KMS-11 (cell line): ENCODE measurements at regions not wholly inside any gene's neighbourhood (a gene's known extent, or its start where the extent isn't known, plus 50 kb on each side); places are given as distances from the start of the nearest gene placed in this dataset.

Source experiments
- H2AFZ ChIP-seq: fragments of 200-600 bp; sonication (generic); 2 replicates; pipeline ENCODE4 v1.6.1; 2016; ENCODE audit warnings: antibody characterized with exemption, mixed run types, low read depth
- H3K27ac ChIP-seq: fragments of 200-600 bp; sonication (generic); 2 replicates; pipeline ENCODE4 v1.6.1; 2016; ENCODE audit warnings: mild to moderate bottlenecking, mixed run types
- H3K27me3 ChIP-seq: fragments of 200-600 bp; sonication (generic); 2 replicates; pipeline ENCODE4 v1.6.1; 2017; ENCODE audit warnings: mild to moderate bottlenecking, low read depth, mixed run types, moderate library complexity; ENCODE audit not compliant: insufficient read depth
- H3K36me3 ChIP-seq: fragments of 200-600 bp; sonication (generic); 2 replicates; pipeline ENCODE4 v1.6.1; 2017; ENCODE audit warnings: mild to moderate bottlenecking, mixed run types; ENCODE audit not compliant: insufficient read depth
- H3K4me1 ChIP-seq: fragments of 200-600 bp; sonication (generic); 2 replicates; pipeline ENCODE4 v1.6.1; 2016; ENCODE audit warnings: mild to moderate bottlenecking, low read depth, mixed run types; ENCODE audit not compliant: poor library complexity, severe bottlenecking
- H3K4me2 ChIP-seq: fragments of 200-600 bp; sonication (generic); 2 replicates; pipeline ENCODE4 v1.7.0; 2016; ENCODE audit warnings: mild to moderate bottlenecking, mixed run types
- H3K4me3 ChIP-seq: fragments of 200-600 bp; sonication (generic); IDR thresholded peaks from 2 replicates; pipeline ENCODE4 v1.6.1; 2017; ENCODE audit warnings: low read depth, low read length, mixed read lengths; ENCODE audit not compliant: insufficient read depth
- H3K79me2 ChIP-seq: fragments of 200-600 bp; sonication (generic); 2 replicates; pipeline ENCODE4 v1.6.1; 2016; ENCODE audit warnings: low read depth, mixed run types; ENCODE audit not compliant: insufficient read depth
- H3K9ac ChIP-seq: fragments of 200-600 bp; sonication (generic); 2 replicates; pipeline ENCODE4 v1.6.1; 2016; ENCODE audit warnings: mild to moderate bottlenecking, mixed run types
- H4K20me1 ChIP-seq: fragments of 200-600 bp; sonication (generic); 2 replicates; pipeline ENCODE4 v1.6.1; 2016; ENCODE audit warnings: mild to moderate bottlenecking, mixed run types; ENCODE audit not compliant: insufficient read depth
- TF ChIP-seq, protein P1 (sequence below): fragments of 200-600 bp; sonication (generic); conservative IDR thresholded peaks from 2 replicates; pipeline ENCODE4 v1.6.1; 2017; ENCODE audit warnings: low read depth, mild to moderate bottlenecking, antibody characterized with exemption, low read length, moderate library complexity, mixed read lengths

DNA sequence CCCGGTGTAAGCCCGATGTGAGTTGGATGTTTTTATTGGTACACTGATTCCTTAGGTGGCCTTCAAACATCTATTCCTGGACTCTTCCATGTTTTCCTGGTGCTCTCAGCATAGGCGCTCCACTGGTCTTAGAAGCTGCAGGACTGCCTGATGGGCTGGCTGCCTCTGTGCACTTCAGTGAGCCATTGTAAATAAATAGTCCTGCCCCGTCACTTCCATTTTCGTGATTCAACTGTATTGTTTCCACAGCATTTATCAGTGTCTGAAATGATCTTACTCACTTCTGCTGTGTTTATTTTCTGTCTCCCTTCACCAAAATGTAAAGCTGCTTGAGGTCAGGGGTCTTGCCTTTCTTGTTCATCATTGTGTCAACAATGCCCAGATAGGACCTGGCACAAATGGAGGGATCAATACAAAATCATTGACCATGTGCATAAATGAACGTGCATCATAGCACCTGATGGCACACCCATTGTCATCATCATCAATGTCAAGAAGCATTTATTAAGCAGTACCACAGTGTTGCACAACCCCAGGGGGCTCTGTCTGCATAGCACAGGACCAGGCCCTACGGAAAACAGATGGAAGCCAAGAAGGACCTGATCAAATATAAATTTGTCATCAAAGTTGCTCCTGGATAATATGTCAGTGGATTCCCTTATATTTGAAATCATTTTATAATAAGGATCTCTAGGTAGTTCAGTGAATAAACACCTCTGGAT is 66.6 kb upstream of the CPHXL start:
- H3K79me2 ChIP-seq: no peaks in the 10 kb centered on the region
- H3K27ac ChIP-seq: no peak overlapping the region
- H3K4me2 ChIP-seq: no peak overlapping the region
- no peak overlapping the region for H2AFZ ChIP-seq
- H4K20me1 ChIP-seq: no peaks in the 10 kb centered on the region
- no peaks in the 10 kb centered on the region for H3K36me3 ChIP-seq
- H3K4me1 ChIP-seq: no peaks in the 10 kb centered on the region
- TF ChIP-seq, protein P1, sequence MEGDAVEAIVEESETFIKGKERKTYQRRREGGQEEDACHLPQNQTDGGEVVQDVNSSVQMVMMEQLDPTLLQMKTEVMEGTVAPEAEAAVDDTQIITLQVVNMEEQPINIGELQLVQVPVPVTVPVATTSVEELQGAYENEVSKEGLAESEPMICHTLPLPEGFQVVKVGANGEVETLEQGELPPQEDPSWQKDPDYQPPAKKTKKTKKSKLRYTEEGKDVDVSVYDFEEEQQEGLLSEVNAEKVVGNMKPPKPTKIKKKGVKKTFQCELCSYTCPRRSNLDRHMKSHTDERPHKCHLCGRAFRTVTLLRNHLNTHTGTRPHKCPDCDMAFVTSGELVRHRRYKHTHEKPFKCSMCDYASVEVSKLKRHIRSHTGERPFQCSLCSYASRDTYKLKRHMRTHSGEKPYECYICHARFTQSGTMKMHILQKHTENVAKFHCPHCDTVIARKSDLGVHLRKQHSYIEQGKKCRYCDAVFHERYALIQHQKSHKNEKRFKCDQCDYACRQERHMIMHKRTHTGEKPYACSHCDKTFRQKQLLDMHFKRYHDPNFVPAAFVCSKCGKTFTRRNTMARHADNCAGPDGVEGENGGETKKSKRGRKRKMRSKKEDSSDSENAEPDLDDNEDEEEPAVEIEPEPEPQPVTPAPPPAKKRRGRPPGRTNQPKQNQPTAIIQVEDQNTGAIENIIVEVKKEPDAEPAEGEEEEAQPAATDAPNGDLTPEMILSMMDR: no peak
- no peak overlapping the region for H3K4me3 ChIP-seq
- H3K9ac ChIP-seq: no peak overlapping the region
- H3K27me3 ChIP-seq: no peaks in the 10 kb centered on the region

GRCh38 chr16:75793641-75794040 is 67.4 kb upstream of the CPHXL start:
- TF ChIP-seq, protein P1: no peak
- Histone ChIP-seq H3K4me1 (no peaks in the 10 kb centered on the region), H3K79me2 (no peaks in the 10 kb centered on the region), H3K36me3 (no peaks in the 10 kb centered on the region), H4K20me1 (no peaks in the 10 kb centered on the region), H3K27ac (no peak overlapping the region), H3K4me2 (no peak overlapping the region), H3K9ac (no peak overlapping the region), H2AFZ (no peak overlapping the region), H3K27me3 (no peaks in the 10 kb centered on the region), H3K4me3 (no peak overlapping the region)

- H3K79me2 ChIP-seq: no peaks in the 10 kb centered on the region
- H2AFZ ChIP-seq: no peak overlapping the region
- TF ChIP-seq, protein P1: no peak
- H3K4me2 ChIP-seq: no peak overlapping the region
- H3K27me3 ChIP-seq: no peaks in the 10 kb centered on the region
- H3K4me1 ChIP-seq: no peaks in the 10 kb centered on the region
- no peaks in the 10 kb centered on the region for H3K36me3 ChIP-seq
- no peak overlapping the region for H3K9ac ChIP-seq
- H4K20me1 ChIP-seq: no peaks in the 10 kb centered on the region
- H3K27ac ChIP-seq: no peak overlapping the region
- no peak overlapping the region for H3K4me3 ChIP-seq
Measured at GRCh38 chr16:75794426-75794825, 68.1 kb upstream of the CPHXL start.

DNA sequence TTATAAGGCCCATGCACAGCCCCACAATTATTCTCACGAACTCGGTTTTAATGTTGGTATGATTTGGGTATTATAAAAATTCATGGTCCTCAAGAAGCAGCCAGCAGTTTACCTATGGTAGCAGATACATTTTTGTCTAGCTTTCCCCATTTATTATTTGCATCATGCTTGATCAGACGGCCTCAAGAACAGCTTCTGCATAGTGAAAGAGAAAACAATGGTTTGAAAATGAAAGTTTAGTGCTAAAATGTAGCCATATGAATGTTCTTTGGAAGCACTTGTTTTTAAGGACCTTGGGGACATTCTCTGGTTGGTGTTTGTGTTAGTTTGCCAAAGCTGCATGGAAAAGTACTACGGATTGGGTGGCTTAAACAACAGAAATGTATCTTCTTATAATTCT is 72.4 kb upstream of the CPHXL start:
- no peak overlapping the region for H2AFZ ChIP-seq
- no peaks in the 10 kb centered on the region for H3K36me3 ChIP-seq
- H3K4me2 ChIP-seq: no peak overlapping the region
- H3K27ac ChIP-seq: no peak overlapping the region
- no peaks in the 10 kb centered on the region for H4K20me1 ChIP-seq
- H3K9ac ChIP-seq: no peak overlapping the region
- H3K4me3 ChIP-seq: no peak overlapping the region
- no peaks in the 10 kb centered on the region for H3K27me3 ChIP-seq
- H3K4me1 ChIP-seq: no peaks in the 10 kb centered on the region
- H3K79me2 ChIP-seq: no peaks in the 10 kb centered on the region
- TF ChIP-seq, protein P1: no peak
